Nephron progenitor cell (in vitro differentiated cells): ENCODE measurements at regions not wholly inside any gene's neighbourhood (a gene's known extent, or its start where the extent isn't known, plus 50 kb on each side); places are given as distances from the start of the nearest gene placed in this dataset.

Experiments used
- DNase-seq: peaks from one replicate; pipeline ENCODE4 v3.0.0; 2021
- H3K27ac Mint-ChIP-seq: 2 replicates; pipeline ENCODE4 v1.8.0; 2021; ENCODE audit warnings: mild to moderate bottlenecking, moderate library complexity, mixed read lengths
- H3K27me3 Mint-ChIP-seq: 2 replicates; pipeline ENCODE4 v1.8.0; 2021; ENCODE audit warnings: mild to moderate bottlenecking, low read depth, mixed read lengths; ENCODE audit not compliant: poor library complexity
- H3K36me3 Mint-ChIP-seq: 2 replicates; pipeline ENCODE4 v1.8.0; 2021; ENCODE audit warnings: low read depth, mixed read lengths
- H3K4me1 Mint-ChIP-seq: 2 replicates; pipeline ENCODE4 v1.8.0; 2021; ENCODE audit warnings: mixed read lengths
- H3K4me3 Mint-ChIP-seq: 2 replicates; pipeline ENCODE4 v1.8.0; 2021; ENCODE audit warnings: mild to moderate bottlenecking, moderate library complexity, mixed read lengths
- H3K9me3 Mint-ChIP-seq: 2 replicates; pipeline ENCODE4 v1.8.0; 2021; ENCODE audit warnings: mild to moderate bottlenecking, moderate library complexity, mixed read lengths
- TF ChIP-seq, protein P1 (sequence below): fragments of 200-600 bp; sonication (generic); IDR thresholded peaks from 2 replicates; pipeline ENCODE4 v1.5.0; 2021; ENCODE audit warnings: antibody characterized with exemption

GRCh38 chr12:127636882-127637281 lies 630.1 kb upstream of the TMEM132C start:
- Mint-ChIP-seq H3K9me3 (peaks cover 17% of the 10 kb centered on the region), H3K27me3 (peaks cover 19% of the 10 kb centered on the region), H3K4me3 (no peak overlapping the region), H3K27ac (no peak overlapping the region), H3K36me3 (no peaks in the 10 kb centered on the region), H3K4me1 (peaks cover 8% of the 10 kb centered on the region)
- no peak for DNase-seq
- TF ChIP-seq, protein P1, sequence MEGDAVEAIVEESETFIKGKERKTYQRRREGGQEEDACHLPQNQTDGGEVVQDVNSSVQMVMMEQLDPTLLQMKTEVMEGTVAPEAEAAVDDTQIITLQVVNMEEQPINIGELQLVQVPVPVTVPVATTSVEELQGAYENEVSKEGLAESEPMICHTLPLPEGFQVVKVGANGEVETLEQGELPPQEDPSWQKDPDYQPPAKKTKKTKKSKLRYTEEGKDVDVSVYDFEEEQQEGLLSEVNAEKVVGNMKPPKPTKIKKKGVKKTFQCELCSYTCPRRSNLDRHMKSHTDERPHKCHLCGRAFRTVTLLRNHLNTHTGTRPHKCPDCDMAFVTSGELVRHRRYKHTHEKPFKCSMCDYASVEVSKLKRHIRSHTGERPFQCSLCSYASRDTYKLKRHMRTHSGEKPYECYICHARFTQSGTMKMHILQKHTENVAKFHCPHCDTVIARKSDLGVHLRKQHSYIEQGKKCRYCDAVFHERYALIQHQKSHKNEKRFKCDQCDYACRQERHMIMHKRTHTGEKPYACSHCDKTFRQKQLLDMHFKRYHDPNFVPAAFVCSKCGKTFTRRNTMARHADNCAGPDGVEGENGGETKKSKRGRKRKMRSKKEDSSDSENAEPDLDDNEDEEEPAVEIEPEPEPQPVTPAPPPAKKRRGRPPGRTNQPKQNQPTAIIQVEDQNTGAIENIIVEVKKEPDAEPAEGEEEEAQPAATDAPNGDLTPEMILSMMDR, result no peak

GRCh38 chr12:127640181-127640886 lies 626.6 kb upstream of the TMEM132C start:
- H3K4me3 Mint-ChIP-seq, result no peak overlapping the region
- DNase-seq, result no peak
- H3K4me1 Mint-ChIP-seq, result peaks cover 8% of the 10 kb centered on the region
- H3K27ac Mint-ChIP-seq, result no peak overlapping the region
- TF ChIP-seq, protein P1, result no peak
- no peaks in the 10 kb centered on the region for H3K9me3 Mint-ChIP-seq
- H3K27me3 Mint-ChIP-seq, result peaks cover 16% of the 10 kb centered on the region
- H3K36me3 Mint-ChIP-seq, result no peaks in the 10 kb centered on the region

DNA sequence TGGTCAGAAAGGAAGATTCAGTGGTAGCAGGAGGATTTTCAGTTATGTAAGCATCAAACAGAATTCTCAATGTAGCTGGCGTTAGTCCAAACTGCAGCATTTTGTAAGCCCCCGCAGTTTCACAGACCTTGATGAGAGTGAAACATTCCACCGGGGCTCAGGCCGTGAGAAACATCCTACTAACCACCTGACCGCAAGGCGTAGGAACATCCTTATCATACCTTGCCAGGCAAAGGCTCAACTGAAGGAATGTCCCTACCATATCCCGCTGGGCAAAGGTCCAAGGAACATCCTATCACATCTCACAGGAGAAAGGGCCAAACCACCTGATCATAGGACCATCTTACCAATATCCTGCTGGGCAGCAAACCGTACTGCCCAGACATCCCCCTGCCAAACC lies 624.8 kb upstream of the TMEM132C start:
- H3K27me3 Mint-ChIP-seq, result peaks cover 8% of the 10 kb centered on the region
- peaks cover 5% of the 10 kb centered on the region for H3K4me1 Mint-ChIP-seq
- no peak overlapping the region for H3K27ac Mint-ChIP-seq
- H3K9me3 Mint-ChIP-seq, result peaks cover 4% of the 10 kb centered on the region
- TF ChIP-seq, protein P1, result no peak
- H3K36me3 Mint-ChIP-seq, result no peaks in the 10 kb centered on the region
- H3K4me3 Mint-ChIP-seq, result no peak overlapping the region
- no peak for DNase-seq

- TF ChIP-seq, protein P1, result no peak
These were observed 618.6 kb upstream of the TMEM132C start for GRCh38 chr12:127648321-127648720.

DNA sequence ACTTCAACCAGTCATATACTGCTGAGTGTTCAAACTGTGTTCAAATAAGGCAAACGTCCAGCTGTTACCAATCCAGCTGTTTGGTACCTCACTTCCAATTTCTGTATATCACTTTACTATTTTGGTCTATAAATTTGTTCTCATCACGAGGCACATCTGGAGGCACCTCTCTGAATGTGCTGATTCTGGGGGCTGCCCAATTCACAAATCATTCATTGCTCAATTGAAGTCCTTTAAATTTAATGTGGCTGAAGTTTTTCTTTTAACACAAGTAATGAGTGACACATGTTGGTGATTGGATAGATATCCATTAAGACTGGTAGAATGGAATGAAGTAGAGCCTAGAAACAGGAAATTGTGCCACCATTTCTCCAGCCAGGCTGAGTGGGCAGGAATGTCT lies 617.0 kb upstream of the TMEM132C start:
- H3K4me1 Mint-ChIP-seq, result peaks cover 29% of the 10 kb centered on the region
- H3K9me3 Mint-ChIP-seq, result peaks cover 11% of the 10 kb centered on the region
- TF ChIP-seq, protein P1, result no peak
- no peaks in the 10 kb centered on the region for H3K36me3 Mint-ChIP-seq
- DNase-seq, result no peak
- no peak overlapping the region for H3K4me3 Mint-ChIP-seq
- peaks cover 7% of the 10 kb centered on the region for H3K27me3 Mint-ChIP-seq
- no peak overlapping the region for H3K27ac Mint-ChIP-seq

More at GRCh38 chr12:127648321-127648720, 618.6 kb upstream of the TMEM132C start:
- no peaks in the 10 kb centered on the region for H3K36me3 Mint-ChIP-seq
- no peak overlapping the region for H3K27ac Mint-ChIP-seq
- no peak overlapping the region for H3K4me3 Mint-ChIP-seq
- no peak for DNase-seq
- H3K9me3 Mint-ChIP-seq, result peaks cover 11% of the 10 kb centered on the region
- H3K4me1 Mint-ChIP-seq, result peaks cover 29% of the 10 kb centered on the region
- H3K27me3 Mint-ChIP-seq, result peaks cover 8% of the 10 kb centered on the region

DNA sequence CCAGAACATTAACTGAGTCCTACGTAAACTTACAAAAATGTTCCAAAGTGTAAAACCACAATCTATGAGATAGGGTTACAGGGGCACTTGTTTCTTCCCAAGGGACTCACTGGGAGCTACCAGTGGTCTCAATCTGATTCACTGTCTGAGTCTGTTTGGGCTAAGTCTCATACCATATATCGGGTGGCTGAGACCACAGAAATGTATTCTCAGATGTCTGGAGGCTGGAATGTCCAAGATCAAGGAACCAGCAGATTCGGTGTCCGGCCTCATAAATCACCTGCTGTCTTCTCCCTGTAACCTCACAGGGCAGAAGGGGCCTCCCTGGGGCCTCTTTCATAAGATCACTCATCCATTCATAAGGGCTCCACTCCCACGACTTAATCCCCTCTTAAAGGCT lies 616.3 kb upstream of the TMEM132C start:
- Mint-ChIP-seq H3K36me3 (no peaks in the 10 kb centered on the region), H3K4me3 (peak overlapping the region; percentile 23), H3K27ac (no peak overlapping the region), H3K9me3 (peaks cover 11% of the 10 kb centered on the region), H3K4me1 (peaks cover 29% of the 10 kb centered on the region), H3K27me3 (peaks cover 7% of the 10 kb centered on the region)
- TF ChIP-seq, protein P1, result no peak
- DNase-seq, result peak; percentile 37
